ENCODE measurements at regions not wholly inside any gene's neighbourhood (a gene's known extent, or its start where the extent isn't known, plus 50 kb on each side); places are given as distances from the start of the nearest gene placed in this dataset.

GRCh38 chr12:60684988-60685655 is 1089.3 kb downstream of the SLC16A7 start:
- POLR2A ChIA-PET = no interaction called here
- no peak for TF ChIP-seq ZXDB (tag by site-specific recombination; IDR thresholded peaks at IDR 0.05)
- TF ChIP-seq ZNF335 (tag by site-specific recombination; conservative IDR thresholded peaks at IDR 0.05) = no peak
- no peak for TF ChIP-seq ZNF169 (tag by site-specific recombination; IDR thresholded peaks at IDR 0.05)
- no peak for TF ChIP-seq ZNF274 (IDR thresholded peaks at IDR 0.05; ENCODE audit: low read length)
- no peak for TF ChIP-seq ZNF274 (tag by site-specific recombination; IDR thresholded peaks at IDR 0.05; ENCODE audit: borderline replicate concordance)
- no peak for TF ChIP-seq ZNF555 (tag by site-specific recombination; conservative IDR thresholded peaks at IDR 0.05)
- TF ChIP-seq ZNF510 (tag by site-specific recombination; IDR thresholded peaks at IDR 0.05; ENCODE audit: insufficient replicate concordance) = no peak
- TF ChIP-seq ZNF704 (tag by site-specific recombination; IDR thresholded peaks at IDR 0.05) = no peak
- TF ChIP-seq ZNF521 (tag by site-specific recombination; IDR thresholded peaks at IDR 0.05) = no peak
- no peak for TF ChIP-seq ZNF266 (tag by site-specific recombination; IDR thresholded peaks at IDR 0.05; ENCODE audit: low read depth)
- H3K4me1 ChIP-seq (ENCODE audit: control insufficient read depth, insufficient read depth, low read length) = no peaks in the 10 kb centered on the region
- CTCF ChIA-PET = interaction anchor here (0.6 to 1.7 kb wide), 14 partner anchors 9 to 1510 kb away, joined by 3 to 6 read pairs (median 4); no protein-coding TSS in a partner anchor
- H3K36me3 ChIP-seq (ENCODE audit: control insufficient read depth in 2 of 2, insufficient read depth in 1 of 2, low read length in 2 of 2) = no peaks in the 10 kb centered on the region
- H3K4me3 ChIP-seq (ENCODE audit: low read depth, low read length) = no peak overlapping the region
- H3K9me3 ChIP-seq (ENCODE audit: control insufficient read depth, insufficient read depth, low read depth, low read length) = no peaks in the 10 kb centered on the region
- H3K27ac ChIP-seq (ENCODE audit: extremely low read depth, low read depth, low read length) = no peak overlapping the region

- Histone ChIP-seq H3K36me3 (ENCODE audit: control insufficient read depth in 2 of 2, insufficient read depth in 1 of 2, low read length in 2 of 2) (no peaks in the 10 kb centered on the region), H3K4me1 (ENCODE audit: control insufficient read depth, insufficient read depth, low read length) (no peaks in the 10 kb centered on the region), H3K27ac (ENCODE audit: extremely low read depth, low read depth, low read length) (no peak overlapping the region), H3K9me3 (ENCODE audit: control insufficient read depth, insufficient read depth, low read depth, low read length) (no peaks in the 10 kb centered on the region), H3K4me3 (ENCODE audit: low read depth, low read length) (no peak overlapping the region)
- TF ChIP-seq SALL2 (tag by site-specific recombination; IDR thresholded peaks at IDR 0.05; ENCODE audit: borderline replicate concordance) (no peak), ELK4 (IDR thresholded peaks at IDR 0.05; ENCODE audit: borderline replicate concordance, low read depth, low read length) (no peak)
- ChIA-PET CTCF (interaction anchor here (0.7 to 1.5 kb wide), 2 partner anchors 598 to 1504 kb away, joined by 3 read pairs; no protein-coding TSS in a partner anchor), POLR2A (no interaction called here)
Observed at GRCh38 chr12:60689137-60689536, 1093.3 kb downstream of the SLC16A7 start.

GRCh38 chr12:60693019-60693626 is 1097.3 kb downstream of the SLC16A7 start:
- TF ChIP-seq ZNF311 (tag by site-specific recombination; IDR thresholded peaks at IDR 0.05; ENCODE audit: borderline replicate concordance) (no peak), ZNF23 (tag by site-specific recombination; IDR thresholded peaks at IDR 0.05; ENCODE audit: borderline replicate concordance) (no peak), ATF2 (tag by site-specific recombination; IDR thresholded peaks at IDR 0.05; ENCODE audit: low read depth) (peak; percentile 51; the same call in 1 of the 2 replicates), ZNF174 (tag by site-specific recombination; IDR thresholded peaks at IDR 0.05) (no peak), ZNF837 (tag by site-specific recombination; IDR thresholded peaks at IDR 0.05) (no peak), MYNN (tag by site-specific recombination; IDR thresholded peaks at IDR 0.05; ENCODE audit: borderline replicate concordance) (no peak)
- Histone ChIP-seq H3K4me3 (ENCODE audit: low read depth, low read length) (no peak overlapping the region), H3K36me3 (ENCODE audit: control insufficient read depth in 2 of 2, insufficient read depth in 1 of 2, low read length in 2 of 2) (no peaks in the 10 kb centered on the region), H3K27ac (ENCODE audit: extremely low read depth, low read depth, low read length) (no peak overlapping the region), H3K4me1 (ENCODE audit: control insufficient read depth, insufficient read depth, low read length) (no peaks in the 10 kb centered on the region), H3K9me3 (ENCODE audit: control insufficient read depth, insufficient read depth, low read depth, low read length) (no peaks in the 10 kb centered on the region)
- ChIA-PET CTCF (interaction anchor here (0.6 kb wide), 2 partner anchors 15 to 250 kb away, joined by 3 read pairs; no protein-coding TSS in a partner anchor), POLR2A (no interaction called here)

Measured in HEK293 (cell line).